Smooth muscle cell (in vitro differentiated cells): ENCODE measurements at regions not wholly inside any gene's neighbourhood (a gene's known extent, or its start where the extent isn't known, plus 50 kb on each side); places are given as distances from the start of the nearest gene placed in this dataset.

Source experiments
- DNase-seq: peaks from one replicate; lab custom pipeline; 2025; ENCODE audit not compliant: unreplicated experiment; lab: John Stamatoyannopoulos, UW
- H2AFZ ChIP-seq: fragments of 200-600 bp; sonication (generic); 2 replicates; pipeline ENCODE4 v1.6.0; 2016; ENCODE audit warnings: antibody characterized with exemption, low read depth, mild to moderate bottlenecking
- H3F3A ChIP-seq: fragments of 200-600 bp; sonication (generic); 2 replicates; pipeline ENCODE4 v1.6.0; 2017; ENCODE audit warnings: antibody characterized with exemption, low read depth
- H3K27ac ChIP-seq: fragments of 200-600 bp; sonication (generic); 2 replicates; pipeline ENCODE4 v1.5.1; 2016; ENCODE audit warnings: low read depth, mild to moderate bottlenecking
- H3K27me3 ChIP-seq: fragments of 200-600 bp; sonication (generic); 2 replicates; pipeline ENCODE4 v1.6.1; 2016; ENCODE audit warnings: low read depth, mild to moderate bottlenecking
- H3K36me3 ChIP-seq: fragments of 200-600 bp; sonication (generic); 2 replicates; pipeline ENCODE4 v1.5.1; 2016; ENCODE audit warnings: low read depth
- H3K4me1 ChIP-seq: fragments of 200-600 bp; sonication (generic); 2 replicates; pipeline ENCODE4 v1.5.1; 2016; ENCODE audit warnings: low read depth
- H3K4me2 ChIP-seq: fragments of 200-600 bp; sonication (generic); 2 replicates; pipeline ENCODE4 v1.6.0; 2016; ENCODE audit warnings: mild to moderate bottlenecking
- H3K4me3 ChIP-seq: fragments of 200-600 bp; sonication (generic); 2 replicates; pipeline ENCODE4 v1.5.1; 2016; ENCODE audit warnings: mild to moderate bottlenecking
- H3K79me2 ChIP-seq: fragments of 200-600 bp; sonication (generic); 2 replicates; pipeline ENCODE4 v1.6.0; 2016; ENCODE audit warnings: low read depth, mild to moderate bottlenecking
- H3K9ac ChIP-seq: fragments of 200-600 bp; sonication (generic); 2 replicates; pipeline ENCODE4 v1.6.0; 2016; ENCODE audit warnings: low read depth
- H3K9me3 ChIP-seq: fragments of 200-600 bp; sonication (generic); replicated peaks from 2 replicates; pipeline ENCODE4 v1.5.1; 2016; ENCODE audit warnings: low read depth
- H4K20me1 ChIP-seq: fragments of 200-600 bp; sonication (generic); 2 replicates; pipeline ENCODE4 v1.6.0; 2016; ENCODE audit warnings: low read depth
- CTCF ChIP-seq: fragments of 200-600 bp; sonication (generic); IDR thresholded peaks from 2 replicates; pipeline ENCODE4 v1.5.1; 2017; ENCODE audit warnings: borderline replicate concordance, mild to moderate bottlenecking, antibody characterized with exemption; ENCODE audit not compliant: insufficient read depth, poor library complexity, severe bottlenecking
- WGBS: methylation state at CpG from one replicate; pipeline ENCODE4 v1.1.7; 2016; ENCODE audit warnings: low lambda C conversion rate; 5-methylcytosine and 5-hydroxymethylcytosine counted together

GRCh38 chr9:107890921-107891465 lies 401.4 kb upstream of the KLF4 start:
- WGBS = 84% methylated on average over 3 of the region's 3 CpGs

GRCh38 chr9:107888773-107889227 lies 399.2 kb upstream of the KLF4 start:
- no peak overlapping the region for H3K9ac ChIP-seq
- H3K9me3 ChIP-seq = no peaks in the 10 kb centered on the region
- H2AFZ ChIP-seq = no peak overlapping the region
- WGBS = 94% methylated on average over 2 of the region's 2 CpGs
- no peak for TF ChIP-seq CTCF
- no peaks in the 10 kb centered on the region for H4K20me1 ChIP-seq
- H3K36me3 ChIP-seq = no peaks in the 10 kb centered on the region
- H3K27ac ChIP-seq = no peak overlapping the region
- no peaks in the 10 kb centered on the region for H3K79me2 ChIP-seq
- no peak overlapping the region for H3K4me2 ChIP-seq
- H3K4me1 ChIP-seq = no peaks in the 10 kb centered on the region
- no peak for DNase-seq
- no peaks in the 10 kb centered on the region for H3F3A ChIP-seq
- no peaks in the 10 kb centered on the region for H3K27me3 ChIP-seq
- H3K4me3 ChIP-seq = no peak overlapping the region

More at GRCh38 chr9:107890921-107891465, 401.4 kb upstream of the KLF4 start:
- H3K36me3 ChIP-seq = no peaks in the 10 kb centered on the region
- H3K4me3 ChIP-seq = no peak overlapping the region
- no peak overlapping the region for H3K4me2 ChIP-seq
- H3K27ac ChIP-seq = no peak overlapping the region
- no peaks in the 10 kb centered on the region for H3K27me3 ChIP-seq
- no peak overlapping the region for H2AFZ ChIP-seq
- no peaks in the 10 kb centered on the region for H3K79me2 ChIP-seq
- no peaks in the 10 kb centered on the region for H4K20me1 ChIP-seq
- TF ChIP-seq CTCF = no peak
- H3K4me1 ChIP-seq = no peaks in the 10 kb centered on the region
- H3F3A ChIP-seq = no peaks in the 10 kb centered on the region
- H3K9me3 ChIP-seq = no peaks in the 10 kb centered on the region
- DNase-seq = no peak
- H3K9ac ChIP-seq = no peak overlapping the region

- no peak overlapping the region for H2AFZ ChIP-seq
- H3K4me2 ChIP-seq = no peak overlapping the region
- no peaks in the 10 kb centered on the region for H4K20me1 ChIP-seq
- no peak overlapping the region for H3K4me3 ChIP-seq
- TF ChIP-seq CTCF = no peak
- DNase-seq = no peak
- no peaks in the 10 kb centered on the region for H3K9me3 ChIP-seq
- no peaks in the 10 kb centered on the region for H3K4me1 ChIP-seq
- H3K79me2 ChIP-seq = no peaks in the 10 kb centered on the region
- no peaks in the 10 kb centered on the region for H3K36me3 ChIP-seq
- no peaks in the 10 kb centered on the region for H3K27me3 ChIP-seq
- no peak overlapping the region for H3K27ac ChIP-seq
- H3K9ac ChIP-seq = no peak overlapping the region
- no peaks in the 10 kb centered on the region for H3F3A ChIP-seq
Measured at GRCh38 chr9:107886826-107887225, 397.3 kb upstream of the KLF4 start.

- H3K79me2 ChIP-seq = no peaks in the 10 kb centered on the region
- no peak overlapping the region for H2AFZ ChIP-seq
- no peaks in the 10 kb centered on the region for H4K20me1 ChIP-seq
- H3K27me3 ChIP-seq = no peaks in the 10 kb centered on the region
- no peak overlapping the region for H3K9ac ChIP-seq
- H3K9me3 ChIP-seq = no peaks in the 10 kb centered on the region
- H3K36me3 ChIP-seq = no peaks in the 10 kb centered on the region
- H3F3A ChIP-seq = no peaks in the 10 kb centered on the region
- 78% methylated on average over 4 of the region's 4 CpGs for WGBS
- TF ChIP-seq CTCF = no peak
- no peak for DNase-seq
- no peak overlapping the region for H3K27ac ChIP-seq
- no peak overlapping the region for H3K4me2 ChIP-seq
- no peaks in the 10 kb centered on the region for H3K4me1 ChIP-seq
- H3K4me3 ChIP-seq = no peak overlapping the region
Measured at GRCh38 chr9:107883496-107884124, 394.0 kb upstream of the KLF4 start.
